Astrocyte of the spinal cord (primary cell): ENCODE measurements at regions not wholly inside any gene's neighbourhood (a gene's known extent, or its start where the extent isn't known, plus 50 kb on each side); places are given as distances from the start of the nearest gene placed in this dataset.
"Not testable (repeated sequence)": the region's sequence is repeated elsewhere in the genome, so short reads cannot be mapped to it uniquely, and the experiment has no call there.

Source experiments
- DNase-seq: peaks from one replicate; pipeline ENCODE4 v3.0.0; 2011; ENCODE audit warnings: low read depth, low spot score
- H3K4me3 ChIP-seq: 2 replicates; pipeline ENCODE4 v1.5.1; 2011; ENCODE audit warnings: low read depth, mild to moderate bottlenecking, low read length, moderate library complexity
- CTCF ChIP-seq: IDR thresholded peaks from 2 replicates; pipeline ENCODE4 v1.5.1; 2012; ENCODE audit warnings: low read depth, mild to moderate bottlenecking, low read length, inconsistent platforms
- in situ Hi-C: cut with HindIII; loops from 2 replicates; pipeline ENCODE4 v1.10.0; 2017; ENCODE audit warnings: low sequenced_read_pairs

GRCh38 chr6:50899306-50899870 lies 80.7 kb downstream of the TFAP2B start:
- no peak for TF ChIP-seq CTCF
- in situ Hi-C loops: no loop called here
- no peak for DNase-seq
- H3K4me3 ChIP-seq: no peak overlapping the region

- in situ Hi-C loops: no loop called here
- DNase-seq: no peak
- H3K4me3 ChIP-seq: no peak overlapping the region
- no peak for TF ChIP-seq CTCF
Observed at GRCh38 chr6:50902260-50902659, 83.6 kb downstream of the TFAP2B start.

GRCh38 chr6:50905297-50905696 lies 86.6 kb downstream of the TFAP2B start:
- DNase-seq: no peak
- in situ Hi-C loops: no loop called here
- no peak for TF ChIP-seq CTCF
- H3K4me3 ChIP-seq: no peak overlapping the region

- no peak overlapping the region for H3K4me3 ChIP-seq
- in situ Hi-C loops: no loop called here
- DNase-seq: no peak
- TF ChIP-seq CTCF: no peak
Observed at GRCh38 chr6:50907565-50907964, 88.9 kb downstream of the TFAP2B start.

GRCh38 chr6:50913105-50913770 lies 94.6 kb downstream of the TFAP2B start:
- no peak for TF ChIP-seq CTCF
- H3K4me3 ChIP-seq: no peak overlapping the region
- no peak for DNase-seq
- in situ Hi-C loops: no loop called here

- H3K4me3 ChIP-seq, in situ Hi-C loops, DNase-seq: not testable (repeated sequence)
Observed at GRCh38 chr6:50921378-50921777, 102.7 kb downstream of the TFAP2B start.

- H3K4me3 ChIP-seq: no peak overlapping the region
- DNase-seq: no peak
- no peak for TF ChIP-seq CTCF
- in situ Hi-C loops: no loop called here
Observed at GRCh38 chr6:50921968-50922367, 103.3 kb downstream of the TFAP2B start.
